ENCODE measurements at regions not wholly inside any gene's neighbourhood (a gene's known extent, or its start where the extent isn't known, plus 50 kb on each side); places are given as distances from the start of the nearest gene placed in this dataset.

DNA sequence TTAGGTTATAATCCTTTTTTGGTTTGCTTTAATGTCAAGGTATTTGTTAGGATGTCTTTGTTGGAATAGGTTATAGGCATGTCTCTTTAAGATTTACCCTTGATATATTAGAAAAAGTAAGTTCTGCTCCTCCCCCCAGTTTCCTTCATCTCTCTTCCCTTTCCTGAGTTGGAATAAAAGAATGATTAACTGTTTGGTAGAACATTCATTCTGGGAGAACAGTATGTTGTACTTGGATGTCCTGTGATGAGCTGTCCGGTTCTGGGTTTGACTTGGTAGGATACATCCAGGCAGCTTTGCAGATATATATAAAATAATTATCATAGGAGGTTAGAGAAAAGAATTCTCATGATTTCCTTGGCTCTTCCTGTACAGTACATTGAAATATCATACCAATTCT, 199.6 kb upstream of the RREB1 start:
- TF ChIP-seq POLR2AphosphoS5 (IDR thresholded peaks at IDR 0.05; ENCODE audit: low read depth, low read length) (no peak), TAF1 (IDR thresholded peaks at IDR 0.05; ENCODE audit: borderline replicate concordance, insufficient read depth, low read length) (no peak), SIN3A (IDR thresholded peaks at IDR 0.05; ENCODE audit: borderline replicate concordance, insufficient read depth, low read length) (no peak), FOXP2 (optimal IDR thresholded peaks at IDR 0.05; ENCODE audit: borderline replicate concordance, extremely low read depth, extremely low read length, insufficient read depth) (no peak)
- TF ChIP-seq, protein P1, sequence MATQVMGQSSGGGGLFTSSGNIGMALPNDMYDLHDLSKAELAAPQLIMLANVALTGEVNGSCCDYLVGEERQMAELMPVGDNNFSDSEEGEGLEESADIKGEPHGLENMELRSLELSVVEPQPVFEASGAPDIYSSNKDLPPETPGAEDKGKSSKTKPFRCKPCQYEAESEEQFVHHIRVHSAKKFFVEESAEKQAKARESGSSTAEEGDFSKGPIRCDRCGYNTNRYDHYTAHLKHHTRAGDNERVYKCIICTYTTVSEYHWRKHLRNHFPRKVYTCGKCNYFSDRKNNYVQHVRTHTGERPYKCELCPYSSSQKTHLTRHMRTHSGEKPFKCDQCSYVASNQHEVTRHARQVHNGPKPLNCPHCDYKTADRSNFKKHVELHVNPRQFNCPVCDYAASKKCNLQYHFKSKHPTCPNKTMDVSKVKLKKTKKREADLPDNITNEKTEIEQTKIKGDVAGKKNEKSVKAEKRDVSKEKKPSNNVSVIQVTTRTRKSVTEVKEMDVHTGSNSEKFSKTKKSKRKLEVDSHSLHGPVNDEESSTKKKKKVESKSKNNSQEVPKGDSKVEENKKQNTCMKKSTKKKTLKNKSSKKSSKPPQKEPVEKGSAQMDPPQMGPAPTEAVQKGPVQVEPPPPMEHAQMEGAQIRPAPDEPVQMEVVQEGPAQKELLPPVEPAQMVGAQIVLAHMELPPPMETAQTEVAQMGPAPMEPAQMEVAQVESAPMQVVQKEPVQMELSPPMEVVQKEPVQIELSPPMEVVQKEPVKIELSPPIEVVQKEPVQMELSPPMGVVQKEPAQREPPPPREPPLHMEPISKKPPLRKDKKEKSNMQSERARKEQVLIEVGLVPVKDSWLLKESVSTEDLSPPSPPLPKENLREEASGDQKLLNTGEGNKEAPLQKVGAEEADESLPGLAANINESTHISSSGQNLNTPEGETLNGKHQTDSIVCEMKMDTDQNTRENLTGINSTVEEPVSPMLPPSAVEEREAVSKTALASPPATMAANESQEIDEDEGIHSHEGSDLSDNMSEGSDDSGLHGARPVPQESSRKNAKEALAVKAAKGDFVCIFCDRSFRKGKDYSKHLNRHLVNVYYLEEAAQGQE (IDR thresholded peaks at IDR 0.05; ENCODE audit: insufficient read depth in 1 of 2, low read depth in 2 of 2, low read length in 2 of 2), result no peak
